Left lung (tissue), 4 donors: ENCODE measurements at regions not wholly inside any gene's neighbourhood (a gene's known extent, or its start where the extent isn't known, plus 50 kb on each side); places are given as distances from the start of the nearest gene placed in this dataset.
A peak's percentile ranks its signal among the peaks of the same experiment; 100 is the strongest.

ENCODE experiments used
- ATAC-seq: fragments of 200-7000 bp; cut with Tn5 transposase; one replicate; pipeline ENCODE4 v1.9.1; 2020; ENCODE audit warnings: moderate library complexity
- DNase-seq, 4 donors: peaks; one replicate each; pipeline ENCODE4 v3.0.0-alpha.2; 2013 to 2020
- H3K27ac ChIP-seq, 2 donors: fragments of 200-600 bp; sonication (generic) in 1 of 2; one replicate each; pipeline versions ENCODE4 v1.5.0 to v1.8.0; 2020 to 2021
- H3K27me3 ChIP-seq, 2 donors: fragments of 200-600 bp; sonication (generic) in 1 of 2; one replicate each; pipeline versions ENCODE4 v1.5.0 to v1.8.0; 2020 to 2021
- H3K36me3 ChIP-seq, 2 donors: fragments of 200-600 bp; sonication (generic) in 1 of 2; one replicate each; pipeline versions ENCODE4 v1.5.0 to v1.8.0; 2020 to 2021
- H3K4me1 ChIP-seq, 2 donors: fragments of 200-600 bp; one replicate each; pipeline ENCODE4 v1.8.0; 2021
- H3K4me3 ChIP-seq, 2 donors: fragments of 200-600 bp; sonication (generic) in 1 of 2; one replicate each; pipeline versions ENCODE4 v1.5.0 to v1.8.0; 2020 to 2021; ENCODE audit warnings: mild to moderate bottlenecking in 1 of 2
- H3K9me3 ChIP-seq, 2 donors: fragments of 200-600 bp; sonication (generic) in 1 of 2; one replicate each; pipeline versions ENCODE4 v1.5.0 to v1.8.0; 2020 to 2021
- CTCF ChIP-seq, 2 donors: fragments of 200-600 bp; sonication (generic) in 1 of 2; IDR thresholded peaks; one replicate each; pipeline versions ENCODE4 v1.5.0 to v1.8.0; 2021; ENCODE audit warnings: antibody characterized with exemption in 2 of 2
- intact Hi-C, 2 donors: fragments of 100-400 bp; cut with DNase I; formaldehyde crosslinking; loops; one replicate each; pipeline versions ENCODE4 v1.11.2 to v1.14.2; 2022
- donor health status: DM: no; HTN: yes; CAD: no.
- donor health status: DM: no; HTN: no; CAD: no.

- H3K4me3 ChIP-seq, result no peak overlapping the region
- peaks cover 0 to 3% of the 10 kb centered on the region in 2 donors for H3K9me3 ChIP-seq
- no peaks in the 10 kb centered on the region for H3K4me1 ChIP-seq
- intact Hi-C loops, result no loop called here
- no peak for ATAC-seq
- DNase-seq, result peak in 1 of 4 donors; percentile 66
- no peaks in the 10 kb centered on the region for H3K36me3 ChIP-seq
- no peaks in the 10 kb centered on the region for H3K27me3 ChIP-seq
- TF ChIP-seq CTCF (IDR thresholded peaks at IDR 0.05), result no peak
- no peak overlapping the region for H3K27ac ChIP-seq
Observed at GRCh38 chr5:3220638-3221288, 374.9 kb upstream of the IRX1 start.

- Histone ChIP-seq H3K4me3 (no peak overlapping the region), H3K36me3 (no peaks in the 10 kb centered on the region), H3K27me3 (no peaks in the 10 kb centered on the region), H3K27ac (no peak overlapping the region), H3K9me3 (peaks cover 0 to 3% of the 10 kb centered on the region in 2 donors), H3K4me1 (no peaks in the 10 kb centered on the region)
- intact Hi-C loops, result no loop called here
- TF ChIP-seq CTCF (IDR thresholded peaks at IDR 0.05), result no peak
- ATAC-seq (no peak), DNase-seq (peak in 1 of 4 donors; percentile 68)
Observed at GRCh38 chr5:3220201-3220600, 375.4 kb upstream of the IRX1 start.

GRCh38 chr5:3218916-3219650 is 376.5 kb upstream of the IRX1 start:
- no peaks in the 10 kb centered on the region for H3K36me3 ChIP-seq
- H3K27me3 ChIP-seq, result no peaks in the 10 kb centered on the region
- no peaks in the 10 kb centered on the region for H3K4me1 ChIP-seq
- no peak overlapping the region for H3K4me3 ChIP-seq
- H3K27ac ChIP-seq, result no peak overlapping the region
- TF ChIP-seq CTCF (IDR thresholded peaks at IDR 0.05), result no peak
- peak in 1 of 4 donors; percentile 24 for DNase-seq
- intact Hi-C loops, result no loop called here
- peaks cover 0 to 3% of the 10 kb centered on the region in 2 donors for H3K9me3 ChIP-seq
- no peak for ATAC-seq

GRCh38 chr5:3217771-3218495 is 377.7 kb upstream of the IRX1 start:
- intact Hi-C loops, result no loop called here
- TF ChIP-seq CTCF (IDR thresholded peaks at IDR 0.05), result no peak
- no peak overlapping the region for H3K27ac ChIP-seq
- H3K4me3 ChIP-seq, result no peak overlapping the region
- ATAC-seq (no peak), DNase-seq (peak in 1 of 4 donors; percentile 69)
- peaks cover 0 to 3% of the 10 kb centered on the region in 2 donors for H3K9me3 ChIP-seq
- no peaks in the 10 kb centered on the region for H3K27me3 ChIP-seq
- H3K4me1 ChIP-seq, result no peaks in the 10 kb centered on the region
- no peaks in the 10 kb centered on the region for H3K36me3 ChIP-seq

GRCh38 chr5:3217114-3217513 is 378.5 kb upstream of the IRX1 start:
- Histone ChIP-seq H3K36me3 (no peaks in the 10 kb centered on the region), H3K27me3 (no peaks in the 10 kb centered on the region), H3K4me1 (no peaks in the 10 kb centered on the region), H3K9me3 (peaks cover 0 to 3% of the 10 kb centered on the region in 2 donors), H3K4me3 (no peak overlapping the region), H3K27ac (no peak overlapping the region)
- ATAC-seq (no peak), DNase-seq (peak in 1 of 4 donors; percentile 24)
- intact Hi-C loops, result no loop called here
- no peak for TF ChIP-seq CTCF (IDR thresholded peaks at IDR 0.05)
